GM23248 (cell line): ENCODE measurements at regions not wholly inside any gene's neighbourhood (a gene's known extent, or its start where the extent isn't known, plus 50 kb on each side); places are given as distances from the start of the nearest gene placed in this dataset.

Experiments used
- DNase-seq: peaks from one replicate; pipeline ENCODE4 v3.0.0-alpha.2; 2015
- H2AFZ ChIP-seq: fragments of 200-600 bp; sonication (generic); 2 replicates; pipeline ENCODE4 v1.6.1; 2016; ENCODE audit warnings: antibody characterized with exemption
- H3F3A ChIP-seq: fragments of 200-600 bp; sonication (generic); 2 replicates; pipeline ENCODE4 v1.6.1; 2016; ENCODE audit warnings: mild to moderate bottlenecking, antibody characterized with exemption, mixed run types; ENCODE audit not compliant: insufficient read depth
- H3K27ac ChIP-seq: fragments of 200-600 bp; sonication (generic); 2 replicates; pipeline ENCODE4 v1.5.1; 2016; ENCODE audit warnings: mild to moderate bottlenecking
- H3K27me3 ChIP-seq: fragments of 200-600 bp; sonication (generic); replicated peaks from 2 replicates; pipeline ENCODE4 v1.6.1; 2016; ENCODE audit warnings: mild to moderate bottlenecking; ENCODE audit not compliant: insufficient read depth
- H3K36me3 ChIP-seq: fragments of 200-600 bp; sonication (generic); 2 replicates; pipeline ENCODE4 v1.6.1; 2016; ENCODE audit warnings: low read depth, mild to moderate bottlenecking
- H3K4me1 ChIP-seq: fragments of 200-600 bp; sonication (generic); 2 replicates; pipeline ENCODE4 v1.6.1; 2016; ENCODE audit warnings: mild to moderate bottlenecking; ENCODE audit not compliant: insufficient read depth
- H3K4me2 ChIP-seq: fragments of 200-600 bp; sonication (generic); one replicate; pipeline ENCODE4 v1.6.1; 2016; ENCODE audit warnings: mild to moderate bottlenecking; ENCODE audit not compliant: unreplicated experiment
- H3K4me3 ChIP-seq: fragments of 200-600 bp; sonication (generic); 2 replicates; pipeline ENCODE4 v1.5.1; 2016; ENCODE audit warnings: mild to moderate bottlenecking
- H3K79me2 ChIP-seq: fragments of 200-600 bp; sonication (generic); 2 replicates; pipeline ENCODE4 v1.6.1; 2016; ENCODE audit warnings: mild to moderate bottlenecking; ENCODE audit not compliant: insufficient read depth
- H3K9ac ChIP-seq: fragments of 200-600 bp; sonication (generic); 2 replicates; pipeline ENCODE4 v1.6.1; 2016; ENCODE audit warnings: mild to moderate bottlenecking
- H3K9me2 ChIP-seq: fragments of 200-600 bp; sonication (generic); 2 replicates; pipeline ENCODE4 v1.6.1; 2016; ENCODE audit warnings: mixed run types, mild to moderate bottlenecking, moderate library complexity; ENCODE audit not compliant: insufficient read depth
- H3K9me3 ChIP-seq: fragments of 200-600 bp; sonication (generic); one replicate; pipeline ENCODE4 v1.6.1; 2017; ENCODE audit warnings: low read depth
- H4K20me1 ChIP-seq: fragments of 200-600 bp; sonication (generic); 2 replicates; pipeline ENCODE4 v1.6.0; 2016; ENCODE audit not compliant: insufficient read depth
- EZH2 ChIP-seq: fragments of 200-600 bp; sonication (generic); IDR thresholded peaks from 2 replicates; pipeline ENCODE4 v1.6.1; 2018; ENCODE audit warnings: antibody characterized with exemption, mild to moderate bottlenecking; ENCODE audit not compliant: insufficient read depth, poor library complexity, severe bottlenecking
- EZH2phosphoT487 ChIP-seq: fragments of 200-600 bp; sonication (generic); IDR thresholded peaks from 2 replicates; pipeline ENCODE4 v1.6.1; 2018; ENCODE audit warnings: antibody characterized with exemption, moderate library complexity, mild to moderate bottlenecking, low read depth; ENCODE audit not compliant: insufficient read depth
- WGBS, 2 experiments: methylation state at CpG; one replicate each; pipeline ENCODE4 v1.1.6; 2015 to 2017; ENCODE audit warnings: low lambda C conversion rate in 2 of 2, low coverage in 1 of 2; ENCODE audit errors: missing lambda C conversion rate in 2 of 2; 5-methylcytosine and 5-hydroxymethylcytosine counted together
- in situ Hi-C: fragments of 300-500 bp; cut with MboI; formaldehyde crosslinking; loops from 2 replicates; pipeline ENCODE4 v1.15.0; 2020

DNA sequence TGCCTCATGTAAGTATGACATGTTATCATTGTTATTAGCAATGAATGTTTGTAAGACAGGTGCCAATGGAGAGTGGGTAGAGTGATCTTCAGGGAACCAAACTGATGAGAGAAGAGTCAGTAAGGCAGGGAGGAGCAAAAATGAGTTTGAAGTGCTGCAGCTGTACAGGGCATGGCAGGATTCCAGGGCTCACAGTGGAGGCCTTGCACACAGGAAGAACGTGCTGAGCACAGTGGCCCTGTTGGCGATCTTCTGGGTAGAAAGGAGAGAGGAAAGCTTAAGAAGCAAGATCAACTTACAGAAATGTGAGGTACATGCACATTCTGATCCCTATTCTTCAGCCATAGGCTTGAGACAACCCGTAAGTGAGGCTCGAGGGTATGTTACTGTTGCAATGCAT, 219.3 kb upstream of the TMEM45B start:
- 30 to 39% methylated on average over 4 of the region's 4 CpGs for WGBS, 2 experiments
- H3F3A ChIP-seq: no peaks in the 10 kb centered on the region
- H3K9me3 ChIP-seq: no peaks in the 10 kb centered on the region
- no peak overlapping the region for H3K9ac ChIP-seq
- no peaks in the 10 kb centered on the region for H3K9me2 ChIP-seq
- H3K4me3 ChIP-seq: no peak overlapping the region
- no peak overlapping the region for H3K27ac ChIP-seq
- no peaks in the 10 kb centered on the region; the same call in none of the 2 replicates for H3K27me3 ChIP-seq
- H3K4me2 ChIP-seq: no peak overlapping the region
- no peaks in the 10 kb centered on the region for H4K20me1 ChIP-seq
- no peaks in the 10 kb centered on the region for H3K36me3 ChIP-seq
- no peaks in the 10 kb centered on the region for H3K79me2 ChIP-seq
- in situ Hi-C loops: no loop called here
- no peak for TF ChIP-seq EZH2
- no peak for TF ChIP-seq EZH2phosphoT487
- no peak overlapping the region for H2AFZ ChIP-seq
- no peak for DNase-seq
- no peaks in the 10 kb centered on the region for H3K4me1 ChIP-seq

DNA sequence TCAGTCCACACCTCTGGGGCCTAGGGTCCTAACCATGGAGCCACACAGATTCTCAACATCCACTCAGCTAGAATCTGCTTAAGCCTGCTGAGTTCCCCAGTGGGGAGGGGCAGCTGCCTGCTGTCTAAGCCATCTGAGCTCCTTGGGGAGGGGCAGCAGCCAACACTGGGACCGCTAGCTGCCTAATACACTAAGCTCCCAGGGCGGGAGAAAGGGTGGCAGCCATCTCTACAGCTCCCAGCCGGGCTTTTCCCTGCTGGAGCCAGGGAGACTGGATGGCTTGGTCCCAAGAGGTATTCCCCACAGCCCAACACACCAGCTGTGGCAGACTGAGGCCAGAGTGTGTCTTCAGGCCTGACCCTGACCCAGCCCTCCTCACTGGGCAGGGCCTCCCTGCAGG, 217.3 kb upstream of the TMEM45B start:
- H3K27ac ChIP-seq: no peak overlapping the region
- H3K36me3 ChIP-seq: no peaks in the 10 kb centered on the region
- H3K79me2 ChIP-seq: no peaks in the 10 kb centered on the region
- H3K4me2 ChIP-seq: no peak overlapping the region
- TF ChIP-seq EZH2: no peak
- TF ChIP-seq EZH2phosphoT487: no peak
- 18 to 28% methylated on average over 3 of the region's 3 CpGs for WGBS, 2 experiments
- H3K9ac ChIP-seq: no peak overlapping the region
- no peaks in the 10 kb centered on the region for H3K9me3 ChIP-seq
- no peaks in the 10 kb centered on the region for H4K20me1 ChIP-seq
- no peak overlapping the region for H2AFZ ChIP-seq
- no peak for DNase-seq
- H3K9me2 ChIP-seq: no peaks in the 10 kb centered on the region
- no peaks in the 10 kb centered on the region for H3K4me1 ChIP-seq
- in situ Hi-C loops: no loop called here
- no peaks in the 10 kb centered on the region; the same call in none of the 2 replicates for H3K27me3 ChIP-seq
- H3F3A ChIP-seq: no peaks in the 10 kb centered on the region
- H3K4me3 ChIP-seq: no peak overlapping the region

DNA sequence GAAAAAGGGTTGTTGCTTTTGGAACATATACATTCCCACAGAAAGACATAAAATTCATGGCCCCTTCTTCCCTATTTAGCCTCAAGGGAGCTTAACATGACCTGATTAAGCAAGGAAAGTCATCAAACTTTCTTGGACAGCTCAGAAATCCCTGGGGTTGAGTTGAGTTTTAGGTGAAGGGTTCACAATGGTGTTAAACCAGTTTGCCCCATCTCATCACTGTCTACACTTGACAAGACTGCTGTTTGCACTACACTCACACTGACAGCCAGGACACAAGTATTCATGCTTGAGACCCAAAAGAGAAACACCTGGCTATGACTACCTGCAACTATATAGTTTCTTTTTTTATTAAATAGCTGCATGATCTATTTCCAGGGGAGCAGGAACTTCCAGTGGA, 209.8 kb upstream of the TMEM45B start:
- no peaks in the 10 kb centered on the region for H3K9me3 ChIP-seq
- no peak overlapping the region for H3K9ac ChIP-seq
- H3K9me2 ChIP-seq: no peaks in the 10 kb centered on the region
- no peaks in the 10 kb centered on the region for H3K79me2 ChIP-seq
- TF ChIP-seq EZH2phosphoT487: no peak
- TF ChIP-seq EZH2: no peak
- H3F3A ChIP-seq: no peaks in the 10 kb centered on the region
- no peaks in the 10 kb centered on the region for H3K4me1 ChIP-seq
- peaks cover 15% of the 10 kb centered on the region for H3K27me3 ChIP-seq
- no peak overlapping the region for H3K4me3 ChIP-seq
- H4K20me1 ChIP-seq: no peaks in the 10 kb centered on the region
- H3K4me2 ChIP-seq: no peak overlapping the region
- H2AFZ ChIP-seq: no peak overlapping the region
- no peak for DNase-seq
- no peak overlapping the region for H3K27ac ChIP-seq
- in situ Hi-C loops: no loop called here
- no peaks in the 10 kb centered on the region for H3K36me3 ChIP-seq

DNA sequence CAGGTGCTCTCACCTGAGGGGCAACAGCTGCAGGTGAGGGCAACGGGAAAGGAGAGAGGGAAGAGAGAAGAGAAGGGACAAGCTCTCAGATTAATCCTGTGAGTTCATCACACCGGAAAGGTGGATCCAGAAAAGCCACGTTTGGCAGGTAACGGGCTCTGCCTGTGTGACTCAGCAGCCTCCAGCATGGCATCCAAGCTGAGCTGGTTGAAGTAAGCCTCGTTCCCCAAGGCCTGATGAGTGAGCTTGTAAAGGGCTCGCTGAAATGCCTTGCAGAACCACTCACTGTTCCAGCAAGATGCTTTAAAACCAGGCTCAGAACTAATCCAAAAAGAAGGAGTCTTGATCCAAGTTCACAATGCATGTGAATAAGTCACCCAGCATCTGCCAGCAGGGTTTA, 206.9 kb upstream of the TMEM45B start:
- TF ChIP-seq EZH2: no peak
- no peak for TF ChIP-seq EZH2phosphoT487
- Histone ChIP-seq H3K4me3 (no peak overlapping the region), H3K9me2 (no peaks in the 10 kb centered on the region), H2AFZ (no peak overlapping the region), H3K27ac (no peak overlapping the region), H3F3A (no peaks in the 10 kb centered on the region), H3K9me3 (no peaks in the 10 kb centered on the region), H3K27me3 (peaks cover 21% of the 10 kb centered on the region), H3K4me2 (no peak overlapping the region), H4K20me1 (no peaks in the 10 kb centered on the region), H3K79me2 (no peaks in the 10 kb centered on the region), H3K36me3 (no peaks in the 10 kb centered on the region), H3K4me1 (no peaks in the 10 kb centered on the region), H3K9ac (no peak overlapping the region)
- no peak for DNase-seq
- in situ Hi-C loops: no loop called here
- 31 to 42% methylated on average over 6 of the region's 6 CpGs for WGBS, 2 experiments

DNA sequence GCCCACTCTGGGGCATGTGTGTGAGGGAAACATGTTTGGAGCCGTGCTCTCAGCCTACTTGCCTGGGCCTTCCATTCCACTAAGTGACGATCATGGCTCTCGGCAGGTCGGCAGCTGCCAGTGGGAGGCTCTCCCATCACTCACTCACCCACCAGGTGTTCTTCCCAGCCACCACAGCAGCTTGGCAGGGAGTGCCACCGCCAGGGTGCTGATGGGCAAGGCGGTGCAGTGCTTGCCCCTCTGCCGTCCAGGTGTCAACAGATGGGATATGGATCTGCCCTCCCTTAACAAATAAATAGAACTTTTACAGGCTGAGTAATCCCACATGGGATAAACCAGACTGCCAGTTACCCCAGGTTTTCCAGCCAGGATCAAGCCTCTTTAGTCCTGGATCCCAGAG, 205.5 kb upstream of the TMEM45B start:
- Histone ChIP-seq H3K9me3 (no peaks in the 10 kb centered on the region), H3K4me3 (no peak overlapping the region), H3K4me1 (no peaks in the 10 kb centered on the region), H3K79me2 (no peaks in the 10 kb centered on the region), H3F3A (no peaks in the 10 kb centered on the region), H3K36me3 (no peaks in the 10 kb centered on the region), H3K9me2 (no peaks in the 10 kb centered on the region), H2AFZ (no peak overlapping the region), H4K20me1 (no peaks in the 10 kb centered on the region), H3K27me3 (peaks cover 33% of the 10 kb centered on the region), H3K4me2 (no peak overlapping the region), H3K9ac (no peak overlapping the region), H3K27ac (no peak overlapping the region)
- DNase-seq: no peak
- TF ChIP-seq EZH2phosphoT487 (no peak), EZH2 (no peak)
- in situ Hi-C loops: no loop called here
- 56 to 61% methylated on average over 7 of the region's 7 CpGs for WGBS, 2 experiments
